GM12872 (cell line): ENCODE measurements at regions not wholly inside any gene's neighbourhood (a gene's known extent, or its start where the extent isn't known, plus 50 kb on each side); places are given as distances from the start of the nearest gene placed in this dataset.

ENCODE experiments used
- CTCF ChIP-seq: IDR thresholded peaks from 3 replicates; pipeline ENCODE4 v1.5.1; 2011; ENCODE audit warnings: low read depth, mild to moderate bottlenecking, low read length, moderate library complexity; ENCODE audit not compliant: insufficient read depth

GRCh38 chr10:131038056-131038455 is 273.5 kb downstream of the TCERG1L start:
- no peak for TF ChIP-seq CTCF

GRCh38 chr10:131041031-131041430 is 270.5 kb downstream of the TCERG1L start:
- TF ChIP-seq CTCF = no peak

- TF ChIP-seq CTCF = no peak
Measured at GRCh38 chr10:131041441-131041840, 270.1 kb downstream of the TCERG1L start.
